NT2/D1 (cell line): ENCODE measurements at regions not wholly inside any gene's neighbourhood (a gene's known extent, or its start where the extent isn't known, plus 50 kb on each side); places are given as distances from the start of the nearest gene placed in this dataset.

Experiments
- SUZ12 ChIP-seq: IDR thresholded peaks from 2 replicates; pipeline ENCODE4 v1.6.1; 2011; ENCODE audit not compliant: insufficient read length, insufficient read depth; ENCODE audit errors: extremely low read depth
- ZNF274 ChIP-seq: IDR thresholded peaks from 2 replicates; pipeline ENCODE4 v1.6.1; 2011; ENCODE audit warnings: mild to moderate bottlenecking, low read depth, low read length

- no peak for TF ChIP-seq SUZ12
- no peak for TF ChIP-seq ZNF274
Observed at GRCh38 chr17:73938706-73939105, 264.8 kb upstream of the RPL38 start.
